ENCODE measurements at regions not wholly inside any gene's neighbourhood (a gene's known extent, or its start where the extent isn't known, plus 50 kb on each side); places are given as distances from the start of the nearest gene placed in this dataset.
"Not testable (repeated sequence)": the region's sequence is repeated elsewhere in the genome, so short reads cannot be mapped to it uniquely, and the experiment has no call there.

GRCh38 chr1:223025190-223025734 lies 117.8 kb downstream of the TLR5 start:
- DNase-seq = not testable (repeated sequence)

GRCh38 chr1:223026639-223027038 lies 116.4 kb downstream of the TLR5 start:
- DNase-seq = not testable (repeated sequence)

- no peak for DNase-seq
Measured at GRCh38 chr1:223029985-223030769, 112.9 kb downstream of the TLR5 start.

- no peak for DNase-seq
Measured at GRCh38 chr1:223030871-223031400, 112.1 kb downstream of the TLR5 start.

GRCh38 chr1:223031733-223032601 lies 111.1 kb downstream of the TLR5 start:
- DNase-seq = no peak

GRCh38 chr1:223033658-223034057 lies 109.4 kb downstream of the TLR5 start:
- DNase-seq = peak; percentile 47

GRCh38 chr1:223034270-223034798 lies 108.7 kb downstream of the TLR5 start:
- DNase-seq = no peak

GRCh38 chr1:223035724-223036478 lies 107.1 kb downstream of the TLR5 start:
- peak; percentile 33 for DNase-seq

GRCh38 chr1:223036479-223036845 lies 106.6 kb downstream of the TLR5 start:
- DNase-seq = no peak

GRCh38 chr1:223037845-223038244 lies 105.2 kb downstream of the TLR5 start:
- no peak for DNase-seq

- DNase-seq = no peak
Measured at GRCh38 chr1:223038288-223039006, 104.6 kb downstream of the TLR5 start.

- no peak for DNase-seq
Measured at GRCh38 chr1:223039990-223040389, 103.1 kb downstream of the TLR5 start.

- DNase-seq = no peak
Measured at GRCh38 chr1:223041481-223041880, 101.6 kb downstream of the TLR5 start.

- DNase-seq = no peak
Measured at GRCh38 chr1:223045164-223045957, 97.7 kb downstream of the TLR5 start.

- DNase-seq = no peak
Measured at GRCh38 chr1:223046011-223046410, 97.0 kb downstream of the TLR5 start.

- DNase-seq = not testable (repeated sequence)
Measured at GRCh38 chr1:223046463-223046862, 96.6 kb downstream of the TLR5 start.

- no peak for DNase-seq
Measured at GRCh38 chr1:223048026-223048425, 95.0 kb downstream of the TLR5 start.

GRCh38 chr1:223052462-223052861 lies 90.6 kb downstream of the TLR5 start:
- DNase-seq = no peak

- DNase-seq = no peak
Measured at GRCh38 chr1:223052931-223053330, 90.1 kb downstream of the TLR5 start.

GRCh38 chr1:223056802-223057201 lies 86.2 kb downstream of the TLR5 start:
- no peak for DNase-seq

GRCh38 chr1:223057569-223058093 lies 85.4 kb downstream of the TLR5 start:
- no peak for DNase-seq

All from hematopoietic multipotent progenitor cell treated with erythropoietin and hydrocortisone succinate and interleukin-3 and kit ligand, for 4 days (in vitro differentiated cells).